AG04450 (cell line): ENCODE measurements at regions not wholly inside any gene's neighbourhood (a gene's known extent, or its start where the extent isn't known, plus 50 kb on each side); places are given as distances from the start of the nearest gene placed in this dataset.

Source experiments
- CTCF ChIA-PET: fragments of 300-600, 350-600 bp; formaldehyde crosslinking; extraction: SDS; loops from one replicate; lab custom pipeline; 2022; ENCODE audit warnings: antibody characterized with exemption, inconsistent platforms; lab: Charles Lee
- POLR2A ChIA-PET: fragments of 350-600 bp; formaldehyde crosslinking; extraction: SDS; loops from one replicate; lab custom pipeline; 2021; ENCODE audit warnings: antibody characterized with exemption, inconsistent platforms; lab: Yijun Ruan, JAX
- DNase-seq: peaks from one replicate; pipeline ENCODE4 v3.0.0-alpha.2; 2011; ENCODE audit warnings: low read depth, low spot score
- H3K27ac ChIP-seq: one replicate; pipeline ENCODE4 v1.5.1; 2012; ENCODE audit warnings: low read depth, low read length, control low read depth
- H3K27me3 ChIP-seq: one replicate; pipeline ENCODE4 v1.6.0; 2012; ENCODE audit warnings: low read length; ENCODE audit not compliant: control insufficient read depth, insufficient read depth
- H3K4me3 ChIP-seq: 2 replicates; pipeline ENCODE4 v1.5.1; 2011; ENCODE audit warnings: mild to moderate bottlenecking, low read depth, low read length, control low read depth
- H3K9me3 ChIP-seq: 2 replicates; pipeline ENCODE4 v1.5.1; 2012; ENCODE audit warnings: low read length; ENCODE audit not compliant: control insufficient read depth, insufficient read depth
- TF ChIP-seq, protein P1 (sequence below): IDR thresholded peaks from 2 replicates; pipeline ENCODE4 v1.5.1; 2011; ENCODE audit warnings: low read depth, low read length, control low read depth, inconsistent platforms

DNA sequence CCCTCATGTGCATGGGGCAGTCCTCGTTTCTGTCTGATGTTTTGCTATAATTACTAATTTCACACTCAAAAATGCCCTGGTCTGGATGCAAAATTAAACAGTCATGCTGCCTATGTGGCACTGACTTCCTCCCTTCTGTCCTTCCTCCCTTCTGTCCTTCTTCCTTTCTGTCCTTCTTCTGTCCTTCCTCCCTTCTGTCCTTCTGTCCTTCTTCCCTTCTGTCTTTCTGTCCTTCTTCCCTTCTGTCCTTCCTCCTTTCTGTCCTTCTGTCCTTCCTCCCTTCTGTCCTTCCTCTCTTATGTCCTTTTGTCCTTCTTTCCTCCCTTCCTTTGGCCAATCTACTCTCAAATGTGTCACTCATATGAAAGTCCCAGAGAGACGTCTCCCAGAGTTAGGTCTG lies 93.8 kb downstream of the IRF8 start:
- POLR2A ChIA-PET = no interaction called here
- DNase-seq = no peak
- H3K9me3 ChIP-seq = no peaks in the 10 kb centered on the region
- CTCF ChIA-PET = interaction anchor here (0.6 to 10.1 kb wide), 2 partner anchors 147 to 173 kb away, joined by 3 to 158 read pairs; no protein-coding TSS in a partner anchor
- TF ChIP-seq, protein P1, sequence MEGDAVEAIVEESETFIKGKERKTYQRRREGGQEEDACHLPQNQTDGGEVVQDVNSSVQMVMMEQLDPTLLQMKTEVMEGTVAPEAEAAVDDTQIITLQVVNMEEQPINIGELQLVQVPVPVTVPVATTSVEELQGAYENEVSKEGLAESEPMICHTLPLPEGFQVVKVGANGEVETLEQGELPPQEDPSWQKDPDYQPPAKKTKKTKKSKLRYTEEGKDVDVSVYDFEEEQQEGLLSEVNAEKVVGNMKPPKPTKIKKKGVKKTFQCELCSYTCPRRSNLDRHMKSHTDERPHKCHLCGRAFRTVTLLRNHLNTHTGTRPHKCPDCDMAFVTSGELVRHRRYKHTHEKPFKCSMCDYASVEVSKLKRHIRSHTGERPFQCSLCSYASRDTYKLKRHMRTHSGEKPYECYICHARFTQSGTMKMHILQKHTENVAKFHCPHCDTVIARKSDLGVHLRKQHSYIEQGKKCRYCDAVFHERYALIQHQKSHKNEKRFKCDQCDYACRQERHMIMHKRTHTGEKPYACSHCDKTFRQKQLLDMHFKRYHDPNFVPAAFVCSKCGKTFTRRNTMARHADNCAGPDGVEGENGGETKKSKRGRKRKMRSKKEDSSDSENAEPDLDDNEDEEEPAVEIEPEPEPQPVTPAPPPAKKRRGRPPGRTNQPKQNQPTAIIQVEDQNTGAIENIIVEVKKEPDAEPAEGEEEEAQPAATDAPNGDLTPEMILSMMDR = no peak
- H3K4me3 ChIP-seq = no peak overlapping the region
- H3K27me3 ChIP-seq = peaks cover 74% of the 10 kb centered on the region
- no peak overlapping the region for H3K27ac ChIP-seq

DNA sequence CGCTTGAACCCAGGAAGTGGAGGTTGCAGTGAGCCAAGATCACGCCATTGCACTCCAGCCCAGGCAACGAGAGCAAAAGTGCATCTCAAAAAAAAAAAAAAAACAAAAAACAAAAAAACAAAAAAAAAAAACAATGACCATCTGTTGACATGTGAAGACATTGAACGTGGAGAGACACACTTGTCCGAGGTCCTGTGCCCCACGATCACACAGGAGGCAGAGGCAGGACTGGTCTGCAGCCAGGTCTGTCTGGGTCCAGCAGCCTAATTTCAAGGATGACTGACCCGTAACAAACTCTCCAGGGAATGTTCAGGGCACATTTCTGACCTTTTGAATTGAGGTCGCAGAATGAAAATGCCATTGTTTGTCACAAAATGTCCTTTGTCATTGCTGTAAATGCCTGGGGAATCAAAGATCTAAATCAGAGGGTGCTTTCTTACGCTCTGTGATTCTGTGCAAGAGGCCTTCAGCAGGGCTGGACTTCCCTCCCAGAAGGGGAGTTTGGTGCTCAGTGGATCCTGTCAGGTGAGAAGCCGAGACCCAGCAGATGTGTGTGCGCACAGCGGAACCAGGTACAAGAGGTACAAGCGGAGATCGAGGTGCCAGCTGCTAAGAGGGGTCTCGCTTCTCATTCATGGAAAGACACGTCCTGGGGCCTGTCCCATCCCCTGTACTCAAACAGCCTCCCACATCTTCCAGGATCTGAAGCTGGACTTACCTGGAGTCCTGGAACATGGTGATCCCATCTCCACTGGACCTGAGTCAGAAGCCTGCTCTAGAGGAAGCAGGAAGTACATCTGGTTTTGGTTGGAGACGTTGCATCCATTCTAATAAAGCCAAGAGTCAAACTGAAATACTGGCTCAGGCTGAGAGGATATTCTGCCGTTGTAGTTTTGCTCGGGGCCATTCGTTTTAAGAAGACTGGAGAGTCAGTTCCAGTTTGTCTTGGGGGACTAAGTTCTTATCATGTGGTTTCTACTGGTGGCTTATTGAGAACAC lies 95.8 kb downstream of the IRF8 start:
- Histone ChIP-seq H3K27ac (no peak overlapping the region), H3K27me3 (peaks cover 74% of the 10 kb centered on the region), H3K9me3 (no peaks in the 10 kb centered on the region), H3K4me3 (no peak overlapping the region)
- DNase-seq = no peak
- TF ChIP-seq, protein P1 = no peak
- CTCF ChIA-PET = interaction anchor here (2.6 kb wide), 1 partner anchor 174 kb away, joined by 9 read pairs; no protein-coding TSS in a partner anchor
- POLR2A ChIA-PET = no interaction called here

DNA sequence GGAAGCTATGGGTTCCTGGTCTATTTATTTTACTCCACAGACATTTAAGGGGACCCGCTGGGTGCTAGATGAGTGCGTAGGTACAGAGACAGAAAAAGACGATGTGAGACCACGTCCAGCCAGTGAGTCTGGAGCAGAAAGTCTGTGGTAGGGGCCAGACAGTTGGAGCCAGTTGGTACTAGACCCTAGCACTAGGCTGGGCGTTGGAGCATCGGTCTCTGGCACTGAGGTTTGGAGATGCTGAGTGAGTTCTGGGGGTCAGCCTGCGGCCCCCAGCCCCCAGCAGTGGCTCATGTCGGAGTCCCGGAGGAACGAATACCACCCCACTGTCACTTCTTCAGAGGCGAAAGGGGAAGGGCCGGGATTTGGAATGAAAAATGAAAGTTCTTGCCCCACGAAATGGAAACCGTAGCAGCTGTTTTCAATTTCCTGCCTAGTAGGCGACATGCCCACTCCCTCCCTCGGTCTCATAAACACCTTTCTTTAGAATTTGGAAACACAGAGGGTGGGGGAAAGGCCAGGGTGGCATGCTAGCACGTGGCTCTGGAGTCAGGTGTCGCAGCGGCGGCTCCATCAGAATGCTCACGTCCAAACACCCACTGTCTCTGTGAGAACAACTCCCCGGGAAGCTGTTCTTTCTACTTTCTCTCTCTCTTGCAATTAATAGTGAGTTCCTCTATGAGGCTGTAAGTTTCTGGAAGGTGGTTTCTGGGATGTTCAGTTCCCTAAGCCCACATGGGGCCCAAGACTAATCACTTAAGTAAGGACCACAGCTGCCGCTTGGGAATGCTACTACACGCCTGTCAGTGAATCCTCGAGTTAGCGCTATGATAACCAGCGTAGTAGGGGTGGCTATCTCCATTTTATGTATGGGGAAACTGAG lies 96.8 kb downstream of the IRF8 start:
- TF ChIP-seq, protein P1 = no peak
- POLR2A ChIA-PET = no interaction called here
- Histone ChIP-seq H3K9me3 (no peaks in the 10 kb centered on the region), H3K27ac (no peak overlapping the region), H3K4me3 (no peak overlapping the region), H3K27me3 (peaks cover 66% of the 10 kb centered on the region)
- no peak for DNase-seq
- CTCF ChIA-PET = interaction anchor here (1.2 to 2.6 kb wide), 2 partner anchors 9 to 175 kb away, joined by 4 to 9 read pairs; no protein-coding TSS in a partner anchor

DNA sequence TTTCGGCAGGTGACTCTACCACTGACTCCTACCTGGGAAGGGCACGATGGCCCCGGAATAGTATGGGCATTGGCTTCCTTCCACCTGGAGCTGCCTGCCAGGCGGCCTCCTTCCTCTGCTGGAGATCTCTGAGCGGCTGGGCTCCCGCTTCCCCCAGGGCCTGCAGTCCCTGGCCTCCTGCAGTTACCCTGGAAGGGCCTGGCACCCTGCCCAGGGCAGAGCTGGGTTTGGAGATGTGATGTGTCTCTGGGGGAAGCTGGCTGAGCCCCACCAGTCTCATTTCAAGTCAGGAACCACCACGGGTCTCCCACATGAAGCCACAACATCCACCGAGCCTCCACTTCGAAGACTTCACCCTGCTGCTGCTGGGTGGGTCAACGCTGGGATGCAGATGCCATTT lies 97.9 kb downstream of the IRF8 start:
- Histone ChIP-seq H3K27ac (no peak overlapping the region), H3K4me3 (no peak overlapping the region), H3K9me3 (no peaks in the 10 kb centered on the region), H3K27me3 (peaks cover 61% of the 10 kb centered on the region)
- POLR2A ChIA-PET = no interaction called here
- no peak for DNase-seq
- CTCF ChIA-PET = interaction anchor here (1.2 to 2.6 kb wide), 2 partner anchors 10 to 176 kb away, joined by 4 to 9 read pairs; no protein-coding TSS in a partner anchor
- TF ChIP-seq, protein P1 = no peak
